ENCODE measurements at regions not wholly inside any gene's neighbourhood (a gene's known extent, or its start where the extent isn't known, plus 50 kb on each side); places are given as distances from the start of the nearest gene placed in this dataset.

DNA sequence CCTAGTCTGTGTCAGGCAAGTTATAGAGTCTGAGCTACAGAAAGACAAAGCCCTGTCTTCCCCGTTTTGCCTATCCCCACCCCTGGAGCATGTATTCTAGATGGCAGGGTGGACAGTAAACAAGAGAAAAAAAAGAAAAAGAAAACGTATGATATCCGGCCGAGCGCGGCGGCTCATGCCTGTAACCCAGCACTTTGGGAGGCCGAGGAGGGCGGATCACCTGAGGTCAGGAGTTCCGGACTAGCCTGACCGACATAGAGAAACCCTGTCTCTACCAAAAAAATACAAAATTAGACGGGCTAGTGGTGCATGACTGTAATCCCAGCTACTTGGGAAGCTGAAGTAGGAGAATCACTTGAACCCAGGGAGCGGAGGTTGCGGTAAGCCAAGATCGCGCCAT is 523.0 kb upstream of the CDH9 start:
- no peak for DNase-seq (ENCODE audit: low read depth in 1 of 2, low spot score in 1 of 2)
- H3K27ac ChIP-seq (replicated peaks): no peak overlapping the region
- H3K27me3 ChIP-seq (ENCODE audit: insufficient read depth, poor library complexity, severe bottlenecking): no peaks in the 10 kb centered on the region
- H3K4me3 ChIP-seq (replicated peaks; ENCODE audit: insufficient read depth, low read length): no peak overlapping the region
- TF ChIP-seq, protein P1, sequence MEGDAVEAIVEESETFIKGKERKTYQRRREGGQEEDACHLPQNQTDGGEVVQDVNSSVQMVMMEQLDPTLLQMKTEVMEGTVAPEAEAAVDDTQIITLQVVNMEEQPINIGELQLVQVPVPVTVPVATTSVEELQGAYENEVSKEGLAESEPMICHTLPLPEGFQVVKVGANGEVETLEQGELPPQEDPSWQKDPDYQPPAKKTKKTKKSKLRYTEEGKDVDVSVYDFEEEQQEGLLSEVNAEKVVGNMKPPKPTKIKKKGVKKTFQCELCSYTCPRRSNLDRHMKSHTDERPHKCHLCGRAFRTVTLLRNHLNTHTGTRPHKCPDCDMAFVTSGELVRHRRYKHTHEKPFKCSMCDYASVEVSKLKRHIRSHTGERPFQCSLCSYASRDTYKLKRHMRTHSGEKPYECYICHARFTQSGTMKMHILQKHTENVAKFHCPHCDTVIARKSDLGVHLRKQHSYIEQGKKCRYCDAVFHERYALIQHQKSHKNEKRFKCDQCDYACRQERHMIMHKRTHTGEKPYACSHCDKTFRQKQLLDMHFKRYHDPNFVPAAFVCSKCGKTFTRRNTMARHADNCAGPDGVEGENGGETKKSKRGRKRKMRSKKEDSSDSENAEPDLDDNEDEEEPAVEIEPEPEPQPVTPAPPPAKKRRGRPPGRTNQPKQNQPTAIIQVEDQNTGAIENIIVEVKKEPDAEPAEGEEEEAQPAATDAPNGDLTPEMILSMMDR (IDR thresholded peaks at IDR 0.05; ENCODE audit: insufficient read depth, low read length): no peak
- TF ChIP-seq, protein P2, sequence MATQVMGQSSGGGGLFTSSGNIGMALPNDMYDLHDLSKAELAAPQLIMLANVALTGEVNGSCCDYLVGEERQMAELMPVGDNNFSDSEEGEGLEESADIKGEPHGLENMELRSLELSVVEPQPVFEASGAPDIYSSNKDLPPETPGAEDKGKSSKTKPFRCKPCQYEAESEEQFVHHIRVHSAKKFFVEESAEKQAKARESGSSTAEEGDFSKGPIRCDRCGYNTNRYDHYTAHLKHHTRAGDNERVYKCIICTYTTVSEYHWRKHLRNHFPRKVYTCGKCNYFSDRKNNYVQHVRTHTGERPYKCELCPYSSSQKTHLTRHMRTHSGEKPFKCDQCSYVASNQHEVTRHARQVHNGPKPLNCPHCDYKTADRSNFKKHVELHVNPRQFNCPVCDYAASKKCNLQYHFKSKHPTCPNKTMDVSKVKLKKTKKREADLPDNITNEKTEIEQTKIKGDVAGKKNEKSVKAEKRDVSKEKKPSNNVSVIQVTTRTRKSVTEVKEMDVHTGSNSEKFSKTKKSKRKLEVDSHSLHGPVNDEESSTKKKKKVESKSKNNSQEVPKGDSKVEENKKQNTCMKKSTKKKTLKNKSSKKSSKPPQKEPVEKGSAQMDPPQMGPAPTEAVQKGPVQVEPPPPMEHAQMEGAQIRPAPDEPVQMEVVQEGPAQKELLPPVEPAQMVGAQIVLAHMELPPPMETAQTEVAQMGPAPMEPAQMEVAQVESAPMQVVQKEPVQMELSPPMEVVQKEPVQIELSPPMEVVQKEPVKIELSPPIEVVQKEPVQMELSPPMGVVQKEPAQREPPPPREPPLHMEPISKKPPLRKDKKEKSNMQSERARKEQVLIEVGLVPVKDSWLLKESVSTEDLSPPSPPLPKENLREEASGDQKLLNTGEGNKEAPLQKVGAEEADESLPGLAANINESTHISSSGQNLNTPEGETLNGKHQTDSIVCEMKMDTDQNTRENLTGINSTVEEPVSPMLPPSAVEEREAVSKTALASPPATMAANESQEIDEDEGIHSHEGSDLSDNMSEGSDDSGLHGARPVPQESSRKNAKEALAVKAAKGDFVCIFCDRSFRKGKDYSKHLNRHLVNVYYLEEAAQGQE (IDR thresholded peaks at IDR 0.05; ENCODE audit: insufficient replicate concordance, low read depth): no peak
- TF ChIP-seq GABPA (IDR thresholded peaks at IDR 0.05; ENCODE audit: low read depth) (no peak), POLR2AphosphoS5 (IDR thresholded peaks at IDR 0.05; ENCODE audit: low read depth) (no peak), SPI1 (IDR thresholded peaks at IDR 0.05; ENCODE audit: borderline replicate concordance, low read depth) (no peak)

DNA sequence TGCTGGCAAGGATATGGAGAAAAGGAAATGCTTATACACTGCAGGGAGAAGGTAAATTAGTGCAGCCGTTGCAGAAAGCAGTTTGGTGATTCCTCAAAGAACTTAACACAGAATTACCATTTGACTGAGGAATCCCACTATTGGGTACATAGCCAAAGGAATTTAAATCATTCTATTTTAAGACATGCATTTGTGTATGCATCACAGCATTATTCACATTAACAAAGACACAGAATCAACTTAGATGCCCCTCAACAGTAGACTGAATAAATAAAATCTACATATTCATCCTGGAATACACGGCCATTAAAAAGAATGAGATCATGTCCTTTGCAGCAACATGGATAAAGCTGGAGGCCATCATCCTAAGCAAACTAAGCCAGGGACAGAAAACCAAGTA is 510.1 kb upstream of the CDH9 start:
- TF ChIP-seq SPI1 (IDR thresholded peaks at IDR 0.05; ENCODE audit: borderline replicate concordance, low read depth): no peak
- TF ChIP-seq, protein P1 (IDR thresholded peaks at IDR 0.05; ENCODE audit: insufficient read depth, low read length): no peak
- TF ChIP-seq POLR2AphosphoS5 (IDR thresholded peaks at IDR 0.05; ENCODE audit: low read depth): no peak
- TF ChIP-seq GABPA (IDR thresholded peaks at IDR 0.05; ENCODE audit: low read depth): no peak
- TF ChIP-seq, protein P2 (IDR thresholded peaks at IDR 0.05; ENCODE audit: insufficient replicate concordance, low read depth): no peak
- no peak overlapping the region for H3K4me3 ChIP-seq (replicated peaks; ENCODE audit: insufficient read depth, low read length)
- no peak for DNase-seq (ENCODE audit: low read depth in 1 of 2, low spot score in 1 of 2)
- H3K27me3 ChIP-seq (ENCODE audit: insufficient read depth, poor library complexity, severe bottlenecking): no peaks in the 10 kb centered on the region
- no peak overlapping the region for H3K27ac ChIP-seq (replicated peaks)

DNA sequence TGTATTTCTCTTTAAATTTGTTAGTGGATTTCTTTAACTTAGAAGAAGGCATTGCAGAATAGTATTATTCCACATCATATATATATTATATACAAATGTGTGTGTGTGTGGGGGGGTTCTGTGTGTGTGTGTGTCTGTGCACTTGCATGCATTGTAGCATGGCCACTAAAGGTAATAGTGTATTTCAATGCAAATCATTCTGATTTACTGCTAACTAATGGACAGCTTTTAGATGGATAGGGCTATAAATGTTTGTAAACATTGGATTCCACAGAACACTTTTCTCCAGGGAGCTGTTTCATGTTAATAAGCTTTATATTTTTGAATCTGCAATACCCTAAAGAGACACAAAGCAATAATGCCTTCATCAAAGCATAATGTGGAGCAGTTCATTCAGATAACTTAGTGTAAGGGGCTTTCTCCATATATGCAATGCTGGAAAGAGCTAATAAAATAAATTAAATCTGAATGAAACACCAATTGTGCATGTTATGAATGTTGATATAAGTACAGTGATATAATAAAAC is 496.7 kb upstream of the CDH9 start:
- TF ChIP-seq POLR2AphosphoS5 (IDR thresholded peaks at IDR 0.05; ENCODE audit: low read depth) (no peak), SPI1 (IDR thresholded peaks at IDR 0.05; ENCODE audit: borderline replicate concordance, low read depth) (no peak), GABPA (IDR thresholded peaks at IDR 0.05; ENCODE audit: low read depth) (no peak)
- TF ChIP-seq, protein P1 (IDR thresholded peaks at IDR 0.05; ENCODE audit: insufficient read depth, low read length): no peak
- TF ChIP-seq, protein P2 (IDR thresholded peaks at IDR 0.05; ENCODE audit: insufficient replicate concordance, low read depth): no peak
- Histone ChIP-seq H3K4me3 (replicated peaks; ENCODE audit: insufficient read depth, low read length) (no peak overlapping the region), H3K27ac (replicated peaks) (no peak overlapping the region), H3K27me3 (ENCODE audit: insufficient read depth, poor library complexity, severe bottlenecking) (no peaks in the 10 kb centered on the region)
- DNase-seq (ENCODE audit: low read depth in 1 of 2, low spot score in 1 of 2): no peak

Data from HL-60 (cell line).